ENCODE measurements at regions not wholly inside any gene's neighbourhood (a gene's known extent, or its start where the extent isn't known, plus 50 kb on each side); places are given as distances from the start of the nearest gene placed in this dataset.

DNA sequence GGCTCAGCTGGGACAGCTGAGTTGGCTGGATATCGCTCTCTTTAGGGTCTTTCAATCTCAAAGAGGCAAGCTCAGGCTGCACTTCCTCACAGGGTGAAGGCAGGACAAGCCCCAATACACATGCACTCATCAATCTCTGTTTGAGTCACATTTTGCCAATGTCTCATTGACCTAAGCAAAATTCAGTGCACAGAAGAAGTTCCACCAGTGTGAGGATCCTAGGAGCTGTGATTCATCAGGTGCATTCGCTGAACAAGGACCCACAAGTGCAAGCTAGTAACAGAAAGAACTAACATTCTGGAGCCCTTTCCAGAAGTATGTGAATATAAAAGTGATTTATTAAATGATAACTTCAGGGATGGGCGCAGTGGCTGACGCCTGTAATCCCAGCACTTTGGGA, 477.2 kb downstream of the GPAM start:
- TF ChIP-seq, protein P1, sequence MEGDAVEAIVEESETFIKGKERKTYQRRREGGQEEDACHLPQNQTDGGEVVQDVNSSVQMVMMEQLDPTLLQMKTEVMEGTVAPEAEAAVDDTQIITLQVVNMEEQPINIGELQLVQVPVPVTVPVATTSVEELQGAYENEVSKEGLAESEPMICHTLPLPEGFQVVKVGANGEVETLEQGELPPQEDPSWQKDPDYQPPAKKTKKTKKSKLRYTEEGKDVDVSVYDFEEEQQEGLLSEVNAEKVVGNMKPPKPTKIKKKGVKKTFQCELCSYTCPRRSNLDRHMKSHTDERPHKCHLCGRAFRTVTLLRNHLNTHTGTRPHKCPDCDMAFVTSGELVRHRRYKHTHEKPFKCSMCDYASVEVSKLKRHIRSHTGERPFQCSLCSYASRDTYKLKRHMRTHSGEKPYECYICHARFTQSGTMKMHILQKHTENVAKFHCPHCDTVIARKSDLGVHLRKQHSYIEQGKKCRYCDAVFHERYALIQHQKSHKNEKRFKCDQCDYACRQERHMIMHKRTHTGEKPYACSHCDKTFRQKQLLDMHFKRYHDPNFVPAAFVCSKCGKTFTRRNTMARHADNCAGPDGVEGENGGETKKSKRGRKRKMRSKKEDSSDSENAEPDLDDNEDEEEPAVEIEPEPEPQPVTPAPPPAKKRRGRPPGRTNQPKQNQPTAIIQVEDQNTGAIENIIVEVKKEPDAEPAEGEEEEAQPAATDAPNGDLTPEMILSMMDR (IDR thresholded peaks at IDR 0.05), result no peak

- TF ChIP-seq, protein P1 (IDR thresholded peaks at IDR 0.05), result no peak
These were observed 476.5 kb downstream of the GPAM start for GRCh38 chr10:111707076-111707475.

DNA sequence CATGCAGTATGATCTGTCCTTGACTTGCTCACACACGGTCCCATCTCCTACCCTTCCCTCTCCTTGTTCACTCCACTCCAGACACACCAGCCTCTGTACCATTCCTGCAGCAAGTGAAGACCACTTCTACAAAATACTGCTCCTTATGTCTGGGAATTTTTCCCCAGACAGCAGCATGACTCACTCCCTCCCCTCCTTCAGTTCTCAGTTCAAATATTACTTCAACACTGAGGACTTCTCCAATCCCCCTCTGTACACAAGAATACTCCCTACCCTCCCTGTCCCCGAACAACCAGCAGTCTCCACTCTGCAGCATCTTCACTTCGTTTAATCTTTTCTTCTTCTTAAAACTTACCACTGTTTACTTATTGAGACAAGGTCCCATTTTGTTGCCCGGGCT, 474.0 kb downstream of the GPAM start:
- TF ChIP-seq, protein P1 (IDR thresholded peaks at IDR 0.05), result no peak

DNA sequence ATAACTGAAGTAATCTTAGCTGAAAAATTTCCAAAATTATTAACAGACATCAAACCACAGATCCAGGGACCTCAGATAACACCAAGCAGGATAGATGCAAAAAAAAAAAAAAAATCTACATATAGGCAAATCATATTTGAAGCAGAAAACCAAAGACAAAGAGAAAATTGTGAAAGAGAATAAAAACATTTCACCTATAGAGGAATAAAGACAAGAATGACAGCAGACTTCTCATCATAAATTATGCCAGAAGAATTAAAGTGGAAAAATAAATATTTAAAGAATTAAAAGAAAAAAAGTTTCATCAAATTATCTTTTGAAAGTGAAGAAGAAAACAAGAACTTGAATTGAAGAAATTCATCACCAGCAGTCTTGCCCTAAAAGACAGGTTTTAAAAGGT, 467.5 kb downstream of the GPAM start:
- TF ChIP-seq, protein P1 (IDR thresholded peaks at IDR 0.05), result no peak

DNA sequence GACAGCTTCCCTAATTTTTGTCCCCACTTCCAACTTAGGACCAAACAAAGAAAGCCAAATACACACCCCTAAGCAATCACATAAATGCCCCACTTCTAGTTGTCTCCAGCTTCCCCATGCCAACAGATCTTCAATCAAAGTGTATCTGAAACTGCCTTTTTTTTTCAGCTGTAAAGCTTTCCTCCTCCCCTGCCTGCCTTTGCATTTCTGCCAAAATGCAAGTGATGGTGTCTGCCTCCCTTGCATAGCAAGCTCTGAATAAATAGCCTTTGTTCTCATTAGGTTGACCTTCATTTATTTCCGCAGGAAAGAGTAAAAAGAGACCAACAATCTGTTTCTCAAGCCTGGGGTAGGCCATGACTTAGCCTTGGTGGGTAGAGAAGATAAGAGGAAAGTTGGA, 459.4 kb downstream of the GPAM start:
- TF ChIP-seq, protein P1 (IDR thresholded peaks at IDR 0.05), result no peak

GRCh38 chr10:111725050-111725449, 458.5 kb downstream of the GPAM start:
- TF ChIP-seq, protein P1 (IDR thresholded peaks at IDR 0.05), result no peak

GRCh38 chr10:111732166-111732785, 451.3 kb downstream of the GPAM start:
- TF ChIP-seq, protein P1 (IDR thresholded peaks at IDR 0.05), result no peak

Data from LNCAP (cell line).